Endothelial cell of umbilical vein (primary cell): ENCODE measurements at regions not wholly inside any gene's neighbourhood (a gene's known extent, or its start where the extent isn't known, plus 50 kb on each side); places are given as distances from the start of the nearest gene placed in this dataset.

Experiments
- BruUV-seq: library from RNA; stranded (reverse); fragments of 400-500 nt; replicated peaks from 2 replicates; lab custom pipeline; 2021; lab: Mats Ljungman, UMichigan
- CTCF ChIA-PET: fragments of 300-600, 350-600 bp; sonication (Branson Sonifier 250); formaldehyde crosslinking; loops from one replicate; lab custom pipeline; 2021; ENCODE audit warnings: antibody characterized with exemption, inconsistent platforms; lab: Charles Lee
- POLR2A ChIA-PET: fragments of 300-600, 350-600 bp; sonication (Branson Sonifier 250); formaldehyde crosslinking; loops from one replicate; lab custom pipeline; 2021; ENCODE audit warnings: antibody characterized with exemption, inconsistent platforms; lab: Charles Lee
- DNase-seq: peaks from one replicate; pipeline ENCODE4 v3.0.0-alpha.2; 2011; ENCODE audit warnings: low read depth, low spot score
- FAIRE-seq: peaks from 2 replicates; lab custom pipeline; 2011; peaks lifted over from hg19 to GRCh38; lab: Jason Lieb, UNC
- H2AFZ ChIP-seq: 2 replicates; pipeline ENCODE4 v1.6.0; 2012; ENCODE audit warnings: low read depth, low read length, control low read depth, inconsistent platforms
- H3K27ac ChIP-seq: 2 replicates; pipeline ENCODE4 v1.5.1; 2011; ENCODE audit warnings: low read depth, mild to moderate bottlenecking, control low read depth, low read length, moderate library complexity; ENCODE audit not compliant: insufficient read depth
- H3K27me3 ChIP-seq, 2 experiments: 2 replicates each; pipeline versions ENCODE4 v1.6.0 to v1.6.1; 2011; ENCODE audit warnings: low read length in 2 of 2, mixed read lengths in 1 of 2; ENCODE audit not compliant: control insufficient read depth in 2 of 2, insufficient read depth in 2 of 2
- H3K36me3 ChIP-seq, 2 experiments: 2 replicates in 1 of 2; 3 replicates in 1 of 2; pipeline ENCODE4 v1.5.1; 2011; ENCODE audit warnings: low read length in 2 of 2, mild to moderate bottlenecking in 1 of 2, moderate library complexity in 1 of 2; ENCODE audit not compliant: control insufficient read depth in 2 of 2, insufficient read depth in 2 of 2; ENCODE audit errors: extremely low read depth in 1 of 2
- H3K4me1 ChIP-seq: 3 replicates; pipeline ENCODE4 v1.5.1; 2011; ENCODE audit warnings: mild to moderate bottlenecking, low read length; ENCODE audit not compliant: control insufficient read depth, insufficient read depth; ENCODE audit errors: extremely low read depth
- H3K4me2 ChIP-seq: 2 replicates; pipeline ENCODE4 v1.6.1; 2011; ENCODE audit warnings: low read length, control low read depth, mixed read lengths; ENCODE audit not compliant: insufficient read depth
- H3K4me3 ChIP-seq, 3 experiments: fragments of 200-600 bp in 1 of 3; sonication (generic), shearing (Covaris generic) in 1 of 3; replicated peaks in 1 of 3; 2 replicates each; pipeline ENCODE4 v1.5.1; 2011 to 2016; ENCODE audit warnings: control low read depth in 3 of 3, low read length in 3 of 3, mild to moderate bottlenecking in 2 of 3, inconsistent platforms in 1 of 3, low read depth in 1 of 3, moderate library complexity in 1 of 3; ENCODE audit not compliant: insufficient read depth in 1 of 3
- H3K79me2 ChIP-seq: 2 replicates; pipeline ENCODE4 v1.6.0; 2012; ENCODE audit warnings: low read length, inconsistent platforms; ENCODE audit not compliant: control insufficient read depth, insufficient read depth
- H3K9ac ChIP-seq: replicated peaks from 2 replicates; pipeline ENCODE3; 2011; ENCODE audit warnings: low read length, control low read depth; ENCODE audit not compliant: insufficient read depth; ENCODE audit errors: extremely low read depth
- H3K9me1 ChIP-seq: replicated peaks from 3 replicates; pipeline ENCODE4 v1.6.0; 2011; ENCODE audit warnings: mild to moderate bottlenecking, low read length; ENCODE audit not compliant: control insufficient read depth, insufficient read depth; ENCODE audit errors: extremely low read depth
- H3K9me3 ChIP-seq: replicated peaks from 2 replicates; pipeline ENCODE4 v1.5.1; 2012; ENCODE audit warnings: low read length, inconsistent platforms; ENCODE audit not compliant: control insufficient read depth, insufficient read depth
- H4K20me1 ChIP-seq: replicated peaks from 2 replicates; pipeline ENCODE3; 2011; ENCODE audit warnings: mild to moderate bottlenecking, low read length; ENCODE audit not compliant: control insufficient read depth, insufficient read depth; ENCODE audit errors: extremely low read depth
- EZH2 ChIP-seq: IDR thresholded peaks from 2 replicates; pipeline ENCODE4 v1.6.1; 2012; ENCODE audit warnings: borderline replicate concordance, low read depth, mild to moderate bottlenecking, moderate library complexity, low read length, inconsistent platforms; ENCODE audit not compliant: severe bottlenecking
- FOS ChIP-seq: IDR thresholded peaks from 2 replicates; pipeline ENCODE4 v1.6.1; 2011; ENCODE audit warnings: mild to moderate bottlenecking, low read length, moderate library complexity, borderline replicate concordance; ENCODE audit not compliant: insufficient read depth
- GATA2 ChIP-seq: IDR thresholded peaks from 2 replicates; pipeline ENCODE4 v1.7.0; 2011; ENCODE audit warnings: low read depth, mild to moderate bottlenecking, moderate library complexity, mixed read lengths, low read length; ENCODE audit not compliant: insufficient read length, insufficient read depth
- JUN ChIP-seq: IDR thresholded peaks from 2 replicates; pipeline ENCODE4 v1.6.1; 2011; ENCODE audit warnings: borderline replicate concordance, low read depth; ENCODE audit not compliant: insufficient read length, insufficient read depth
- MYC ChIP-seq: IDR thresholded peaks from one replicate; pipeline ENCODE4 v1.6.1; 2011; ENCODE audit warnings: mild to moderate bottlenecking, low read depth, low read length
- POLR2A ChIP-seq: IDR thresholded peaks from 2 replicates; pipeline ENCODE4 v1.6.1; 2012; ENCODE audit warnings: low read depth, mild to moderate bottlenecking, control low read depth, low read length
- POLR2AphosphoS5 ChIP-seq: IDR thresholded peaks from 2 replicates; pipeline ENCODE4 v1.6.1; 2012; ENCODE audit warnings: low read depth, mild to moderate bottlenecking, control low read depth, low read length, moderate library complexity; ENCODE audit not compliant: insufficient read depth
- dilution Hi-C: fragments of 300-500 bp; cut with MboI; formaldehyde crosslinking; loops from one replicate; pipeline ENCODE4 v1.15.0; 2019; ENCODE audit warnings: low sequenced_read_pairs; ENCODE audit not compliant: extremely low pct_ligation_motif_present
- intact Hi-C: fragments of 100-400 bp; cut with micrococcal nuclease; formaldehyde crosslinking; loops from one replicate; pipeline ENCODE4 v1.10.0; 2022
- TF ChIP-seq, protein P1 (sequence below), 2 donors: IDR thresholded peaks; 1 replicate in 1 of 2; 2 replicates in 1 of 2; pipeline ENCODE4 v1.5.1; 2011; ENCODE audit warnings: low read length in 2 of 2, mild to moderate bottlenecking in 2 of 2, moderate library complexity in 2 of 2, control low read depth in 1 of 2, inconsistent platforms in 1 of 2, low read depth in 1 of 2; ENCODE audit not compliant: insufficient read depth in 1 of 2; ENCODE audit errors: extremely low read depth in 1 of 2
- TF ChIP-seq, protein P2 (sequence below): IDR thresholded peaks from 2 replicates; pipeline ENCODE4 v1.6.1; 2011; ENCODE audit not compliant: insufficient read depth, insufficient read length

DNA sequence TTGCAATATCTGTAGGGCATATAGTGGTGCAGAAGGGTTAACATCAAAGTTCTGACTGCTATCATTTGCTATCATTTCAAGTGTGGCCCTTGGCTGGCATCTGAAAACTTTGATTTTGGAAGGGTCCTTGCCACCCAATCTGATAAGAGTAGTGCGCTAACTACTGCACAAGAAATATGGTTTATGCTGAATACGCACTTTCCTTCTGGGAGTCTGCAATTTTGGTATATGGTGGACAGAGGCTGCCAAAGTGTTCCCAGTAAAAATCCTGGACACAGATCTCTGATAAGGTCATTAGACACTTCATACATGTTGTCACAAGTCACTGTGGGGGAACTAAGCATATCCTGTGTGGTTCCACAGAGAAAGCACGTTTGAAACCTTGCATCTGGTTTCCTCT is 461.6 kb upstream of the CDH11 start:
- Histone ChIP-seq H3K9ac (no peak overlapping the region), H3K27ac (no peak overlapping the region), H3K4me2 (no peak overlapping the region), H3K36me3 (no peaks in the 10 kb centered on the region), H3K9me1 (no peaks in the 10 kb centered on the region), H3K9me3 (no peaks in the 10 kb centered on the region), H3K79me2 (no peaks in the 10 kb centered on the region), H2AFZ (no peak overlapping the region), H3K27me3 (no peaks in the 10 kb centered on the region), H4K20me1 (no peaks in the 10 kb centered on the region), H3K4me1 (no peaks in the 10 kb centered on the region), H3K4me3 (no peak overlapping the region)
- CTCF ChIA-PET, result no interaction called here
- TF ChIP-seq POLR2AphosphoS5, result no peak
- no peak for TF ChIP-seq JUN
- TF ChIP-seq, protein P1, sequence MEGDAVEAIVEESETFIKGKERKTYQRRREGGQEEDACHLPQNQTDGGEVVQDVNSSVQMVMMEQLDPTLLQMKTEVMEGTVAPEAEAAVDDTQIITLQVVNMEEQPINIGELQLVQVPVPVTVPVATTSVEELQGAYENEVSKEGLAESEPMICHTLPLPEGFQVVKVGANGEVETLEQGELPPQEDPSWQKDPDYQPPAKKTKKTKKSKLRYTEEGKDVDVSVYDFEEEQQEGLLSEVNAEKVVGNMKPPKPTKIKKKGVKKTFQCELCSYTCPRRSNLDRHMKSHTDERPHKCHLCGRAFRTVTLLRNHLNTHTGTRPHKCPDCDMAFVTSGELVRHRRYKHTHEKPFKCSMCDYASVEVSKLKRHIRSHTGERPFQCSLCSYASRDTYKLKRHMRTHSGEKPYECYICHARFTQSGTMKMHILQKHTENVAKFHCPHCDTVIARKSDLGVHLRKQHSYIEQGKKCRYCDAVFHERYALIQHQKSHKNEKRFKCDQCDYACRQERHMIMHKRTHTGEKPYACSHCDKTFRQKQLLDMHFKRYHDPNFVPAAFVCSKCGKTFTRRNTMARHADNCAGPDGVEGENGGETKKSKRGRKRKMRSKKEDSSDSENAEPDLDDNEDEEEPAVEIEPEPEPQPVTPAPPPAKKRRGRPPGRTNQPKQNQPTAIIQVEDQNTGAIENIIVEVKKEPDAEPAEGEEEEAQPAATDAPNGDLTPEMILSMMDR (IDR thresholded peaks at IDR 0.05; ENCODE audit: extremely low read depth in 1 of 2, insufficient read depth in 1 of 2, low read depth in 1 of 2, low read length in 2 of 2), result no peak
- TF ChIP-seq POLR2A, result no peak
- TF ChIP-seq, protein P2, sequence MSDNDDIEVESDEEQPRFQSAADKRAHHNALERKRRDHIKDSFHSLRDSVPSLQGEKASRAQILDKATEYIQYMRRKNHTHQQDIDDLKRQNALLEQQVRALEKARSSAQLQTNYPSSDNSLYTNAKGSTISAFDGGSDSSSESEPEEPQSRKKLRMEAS, result no peak
- TF ChIP-seq MYC, result no peak
- TF ChIP-seq EZH2, result no peak
- no peak for TF ChIP-seq FOS
- no peak for TF ChIP-seq GATA2
- intact Hi-C loops (no loop called here), dilution Hi-C loops (no loop called here)
- DNase-seq (no peak), FAIRE-seq (no peak)
- no TSS peak for BruUV-seq
- POLR2A ChIA-PET, result no interaction called here
